T-helper 22 cell (primary cell): ENCODE measurements at regions not wholly inside any gene's neighbourhood (a gene's known extent, or its start where the extent isn't known, plus 50 kb on each side); places are given as distances from the start of the nearest gene placed in this dataset.
"Not testable (repeated sequence)": the region's sequence is repeated elsewhere in the genome, so short reads cannot be mapped to it uniquely, and the experiment has no call there.

Source experiments
- DNase-seq: peaks from one replicate; pipeline ENCODE4 v3.0.0-alpha.2; 2020; ENCODE audit warnings: low read depth

- no peak for DNase-seq
These were observed 276.0 kb downstream of the SOX2 start for GRCh38 chr3:181987736-181988135.

- no peak for DNase-seq
These were observed 287.1 kb downstream of the SOX2 start for GRCh38 chr3:181998828-181999227.

DNA sequence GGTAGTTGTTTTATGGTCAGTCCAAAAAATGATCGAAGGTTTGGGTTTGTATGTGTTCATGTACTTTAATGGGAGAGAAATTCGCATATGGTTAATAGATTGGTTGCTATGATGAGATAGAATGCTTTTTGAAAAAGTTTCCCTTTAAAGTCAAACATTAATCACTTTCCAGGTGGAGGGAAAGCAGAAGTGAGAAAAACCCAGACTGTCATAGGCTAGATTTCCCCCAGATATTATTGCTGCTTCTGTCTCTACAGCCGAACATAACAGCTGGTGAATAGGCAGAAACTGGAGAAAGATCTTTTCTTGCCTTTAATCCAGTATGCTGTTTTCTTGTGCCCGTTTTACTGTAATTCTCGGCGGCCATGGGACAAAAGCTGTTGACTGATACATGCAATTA lies 287.6 kb downstream of the SOX2 start:
- DNase-seq: no peak

DNA sequence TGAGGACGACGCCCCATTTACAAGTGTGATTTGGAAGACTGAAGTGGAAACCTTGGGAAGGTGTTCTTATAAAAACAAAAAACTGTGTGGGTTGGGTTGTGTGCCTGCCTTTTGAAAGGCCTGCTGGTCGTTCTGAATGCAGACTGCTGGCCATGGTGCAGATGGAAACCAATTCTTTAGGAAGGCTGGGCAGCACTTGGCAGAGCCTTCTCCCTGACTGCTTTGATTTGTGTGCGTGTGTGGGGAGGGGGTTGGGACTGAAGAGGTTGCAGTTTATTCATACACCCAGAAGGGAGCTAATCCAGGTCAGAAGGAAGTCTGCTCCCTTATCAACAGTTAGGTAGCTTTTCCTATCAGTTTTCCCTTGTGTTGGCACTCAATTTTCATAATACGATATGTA lies 288.7 kb downstream of the SOX2 start:
- no peak for DNase-seq

DNA sequence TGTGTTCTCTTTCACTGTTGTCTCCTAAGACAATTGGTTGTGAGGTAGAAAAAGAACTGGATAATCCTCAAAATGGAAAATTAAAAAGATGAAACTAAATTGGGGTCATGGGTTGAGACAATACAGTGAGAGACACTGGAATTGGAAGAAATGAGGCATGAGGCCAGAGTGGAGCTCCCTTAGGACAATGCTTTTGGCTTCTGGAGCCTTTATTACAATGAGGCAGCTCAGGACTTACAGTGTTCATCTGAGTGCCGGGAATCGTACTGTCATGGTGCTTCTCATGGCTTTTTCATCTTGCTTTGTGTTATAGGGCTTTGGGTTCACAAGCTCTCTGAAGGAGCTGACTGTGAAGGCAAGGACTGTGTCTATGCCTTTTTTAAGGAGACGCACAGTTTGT lies 293.5 kb downstream of the SOX2 start:
- no peak for DNase-seq

DNA sequence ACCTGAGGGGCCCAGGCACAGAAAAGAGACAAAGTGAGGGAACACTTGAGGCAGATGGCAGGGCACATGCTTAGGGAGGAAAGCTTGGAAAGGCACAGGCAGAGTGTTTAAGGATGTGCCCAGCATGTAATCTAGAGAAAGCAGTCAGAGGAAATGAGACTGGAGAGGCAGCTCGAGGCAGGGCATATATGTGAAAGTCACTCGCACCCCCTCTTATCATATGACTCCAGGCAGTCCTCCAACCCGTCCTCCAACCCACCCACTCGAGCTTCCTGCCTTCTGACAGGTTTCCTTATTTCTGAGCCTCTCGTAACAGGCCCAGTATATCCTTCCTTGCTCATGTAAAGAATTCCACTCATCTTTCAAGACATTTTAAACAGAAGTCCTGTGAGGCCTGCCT lies 294.0 kb downstream of the SOX2 start:
- DNase-seq: no peak

- no peak for DNase-seq
These were observed 294.7 kb downstream of the SOX2 start for GRCh38 chr3:182006431-182006830.

DNA sequence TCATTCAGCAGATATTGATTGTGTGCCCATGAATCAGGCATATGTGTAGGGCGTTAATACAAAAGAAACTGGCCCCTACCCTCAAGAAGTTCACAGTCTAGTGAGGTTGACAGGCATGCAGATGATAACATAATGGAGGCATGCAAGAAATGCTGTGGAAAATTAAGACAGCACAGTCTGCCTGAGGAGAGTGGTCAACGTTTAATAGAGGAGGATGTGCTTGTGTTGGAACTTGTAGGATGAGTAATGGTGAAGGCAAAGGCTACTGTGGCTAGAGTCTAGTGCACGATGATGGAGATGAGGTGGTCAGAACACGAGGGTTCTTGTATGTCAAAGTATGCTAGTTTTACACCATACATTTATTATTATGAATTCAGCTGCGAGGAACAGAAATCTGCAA lies 295.7 kb downstream of the SOX2 start:
- no peak for DNase-seq

DNA sequence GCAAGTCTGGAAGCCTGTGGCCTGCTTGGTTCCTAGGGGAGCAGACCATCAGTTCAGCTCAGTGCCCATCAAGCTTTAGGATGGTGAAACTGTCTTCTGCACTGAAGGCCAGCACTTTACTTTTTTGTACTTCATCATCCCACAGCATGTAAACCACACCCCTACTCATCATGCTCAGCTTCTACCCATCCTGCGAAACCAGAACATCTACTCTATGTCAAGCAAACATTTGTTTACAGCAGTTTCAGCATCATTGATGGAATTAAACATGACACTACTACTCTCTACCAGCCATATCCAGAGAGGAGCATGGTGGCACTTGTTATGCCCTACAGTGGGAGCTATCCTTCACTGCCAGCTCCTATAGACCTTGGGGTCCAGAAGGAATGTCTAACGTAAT lies 306.6 kb downstream of the SOX2 start:
- DNase-seq: no peak

GRCh38 chr3:182019926-182020325 lies 308.2 kb downstream of the SOX2 start:
- DNase-seq: no peak

DNA sequence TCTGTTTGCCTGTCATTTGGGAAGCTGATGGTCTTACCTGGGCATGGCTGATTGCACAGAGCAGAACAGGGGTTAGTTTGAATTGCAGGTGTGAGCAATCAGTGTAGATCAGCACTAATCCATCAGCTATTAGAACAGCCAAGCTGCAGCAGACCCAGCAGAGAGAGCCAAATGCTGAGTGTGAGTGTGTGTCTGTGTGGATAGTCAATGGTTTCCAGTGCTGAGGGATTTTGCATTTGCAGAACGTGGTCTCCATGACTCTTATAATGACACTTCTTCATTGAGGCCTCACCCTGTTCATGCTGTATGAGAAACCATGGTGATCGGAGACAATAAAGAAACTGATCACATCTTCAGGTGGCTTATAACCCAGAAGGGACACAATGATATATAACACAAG lies 312.1 kb downstream of the SOX2 start:
- DNase-seq: no peak

GRCh38 chr3:182027366-182027765 lies 315.6 kb downstream of the SOX2 start:
- DNase-seq: no peak

DNA sequence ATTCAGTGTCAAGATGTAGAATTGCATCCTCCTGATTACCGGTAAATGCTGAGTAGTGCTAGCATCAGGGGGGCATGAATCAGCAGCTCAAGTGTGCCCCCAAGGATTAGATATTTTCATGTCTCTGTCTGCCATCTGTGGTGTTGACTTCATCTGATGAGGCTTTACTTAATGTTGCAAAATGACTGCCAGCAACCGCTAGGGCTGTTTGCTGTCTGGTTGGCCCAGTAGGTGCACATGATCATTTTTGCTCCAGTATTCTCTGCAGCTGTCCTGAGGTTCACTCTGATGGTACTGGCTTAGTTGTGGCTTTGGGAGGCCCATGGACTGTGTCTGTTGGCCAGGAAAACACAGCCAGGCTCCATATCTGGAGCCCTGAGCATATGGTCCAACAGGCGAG lies 316.4 kb downstream of the SOX2 start:
- no peak for DNase-seq

- DNase-seq: not testable (repeated sequence)
These were observed 322.5 kb downstream of the SOX2 start for GRCh38 chr3:182034231-182034630.

DNA sequence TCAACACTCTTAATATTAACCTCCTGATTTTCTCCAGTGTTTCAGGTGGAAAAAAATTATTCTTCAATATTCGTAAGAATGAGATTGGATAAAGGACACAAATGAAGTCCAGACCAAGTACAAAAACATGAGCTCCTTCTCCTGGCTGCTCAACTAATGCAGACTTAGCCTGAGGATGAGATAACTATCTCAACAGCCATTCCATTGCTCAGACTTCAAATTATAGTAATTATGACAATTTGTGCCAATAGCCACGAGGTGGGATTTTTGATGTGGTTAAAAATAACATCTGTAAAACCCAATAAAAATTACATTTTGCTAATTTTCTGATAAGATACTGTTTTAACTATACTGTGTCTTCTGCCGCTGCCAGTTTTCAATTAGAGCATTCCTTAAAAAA lies 323.6 kb downstream of the SOX2 start:
- DNase-seq: no peak

GRCh38 chr3:182036382-182036781 lies 324.7 kb downstream of the SOX2 start:
- no peak for DNase-seq

GRCh38 chr3:182041668-182042291 lies 330.1 kb downstream of the SOX2 start:
- DNase-seq: no peak

GRCh38 chr3:182045736-182046135 lies 334.0 kb downstream of the SOX2 start:
- DNase-seq: no peak

DNA sequence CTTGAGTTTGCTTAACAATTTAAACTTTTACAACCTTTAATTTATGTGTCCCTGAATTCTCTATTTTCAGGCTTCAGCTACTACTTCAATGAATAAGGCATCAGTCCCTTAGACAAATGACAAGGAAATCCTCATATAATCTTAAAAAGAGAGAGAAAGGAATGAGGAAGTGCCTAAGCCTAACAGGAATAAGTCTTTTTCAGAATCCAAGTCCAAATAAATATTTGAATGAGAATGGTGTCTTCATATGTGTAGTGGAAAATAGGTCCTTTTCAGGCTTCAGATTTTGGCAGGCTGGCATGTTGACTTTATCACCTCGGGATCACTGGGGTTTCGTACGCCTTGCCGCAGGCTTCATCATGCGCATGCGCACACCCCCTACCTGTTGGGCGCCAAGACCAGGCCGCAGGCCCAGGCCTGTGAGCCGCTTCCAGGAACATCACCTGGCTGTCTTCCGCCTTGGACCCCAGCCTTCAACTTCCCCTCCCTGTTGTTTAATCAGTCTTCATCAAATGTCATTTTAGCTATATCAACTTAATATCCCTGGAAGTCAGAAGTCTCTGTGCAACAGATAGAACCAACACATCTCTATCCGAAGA lies 334.5 kb downstream of the SOX2 start:
- DNase-seq: no peak

DNA sequence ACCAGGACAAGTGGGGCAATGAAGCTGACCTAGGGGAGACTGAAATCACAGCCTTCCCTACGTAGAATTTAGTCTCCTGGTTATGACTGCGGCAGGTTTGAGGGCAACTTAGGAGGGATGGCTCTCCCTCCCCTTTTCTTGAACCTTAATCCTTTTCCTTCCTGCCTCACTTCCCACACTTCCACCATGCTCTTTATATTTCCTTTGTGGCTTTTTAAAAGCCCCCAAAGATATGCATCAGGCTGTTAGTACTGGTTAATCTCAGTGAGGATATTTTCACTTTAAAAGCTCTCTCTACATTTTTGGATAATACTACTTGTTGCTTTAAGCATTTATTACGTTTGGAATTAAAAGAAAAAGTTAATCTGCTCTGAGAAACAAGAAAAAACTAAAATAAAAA lies 339.2 kb downstream of the SOX2 start:
- DNase-seq: no peak

DNA sequence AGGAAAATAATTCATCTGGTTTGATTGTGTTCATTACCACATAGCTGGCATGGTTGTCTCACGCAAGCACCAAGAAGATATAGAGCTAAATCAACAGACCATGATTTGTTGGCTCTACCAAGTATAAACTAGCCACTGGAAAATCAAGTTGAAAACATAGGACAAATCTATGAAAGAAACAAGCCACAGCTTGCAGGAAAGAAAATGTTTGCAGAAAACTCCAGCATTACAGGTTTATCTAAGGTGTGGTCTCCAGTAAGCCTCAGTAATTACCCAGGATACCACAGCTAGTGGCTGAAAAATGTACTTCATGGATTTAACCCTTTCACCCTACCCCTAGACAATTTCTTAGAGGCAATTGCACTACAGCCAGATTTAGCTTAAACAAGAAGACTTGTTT lies 340.6 kb downstream of the SOX2 start:
- DNase-seq: no peak

- DNase-seq: no peak
These were observed 341.0 kb downstream of the SOX2 start for GRCh38 chr3:182052757-182053156.

DNA sequence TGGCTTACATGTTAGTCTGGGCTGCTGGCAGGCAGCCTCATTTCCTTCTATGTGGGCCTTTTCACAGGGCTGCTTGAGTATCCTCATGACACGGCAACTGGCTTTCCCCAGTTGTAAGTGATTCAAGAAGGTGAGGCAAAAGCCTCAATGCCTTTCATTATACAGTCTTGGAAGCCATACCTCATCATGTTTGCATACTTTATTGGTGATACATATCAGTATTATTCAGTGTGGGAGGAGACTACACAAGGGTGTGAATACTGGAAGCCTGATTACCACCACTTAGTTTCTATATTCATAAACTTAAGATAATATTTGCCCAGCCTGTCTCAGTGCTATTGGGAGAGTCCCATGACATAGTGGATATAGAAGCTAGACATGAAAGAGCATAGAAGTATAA lies 346.8 kb downstream of the SOX2 start:
- no peak for DNase-seq

- no peak for DNase-seq
These were observed 352.0 kb downstream of the SOX2 start for GRCh38 chr3:182063742-182064141.
